AG09309 (cell line): ENCODE measurements at regions not wholly inside any gene's neighbourhood (a gene's known extent, or its start where the extent isn't known, plus 50 kb on each side); places are given as distances from the start of the nearest gene placed in this dataset.

ENCODE experiments used
- DNase-seq: peaks from one replicate; pipeline ENCODE4 v3.0.0-alpha.2; 2010; ENCODE audit warnings: low read depth
- H3K4me3 ChIP-seq: 2 replicates; pipeline ENCODE4 v1.5.1; 2011; ENCODE audit warnings: mild to moderate bottlenecking, low read depth, low read length, moderate library complexity; ENCODE audit not compliant: control insufficient read depth
- TF ChIP-seq, protein P1 (sequence below): IDR thresholded peaks from 2 replicates; pipeline ENCODE4 v1.5.1; 2011; ENCODE audit warnings: mild to moderate bottlenecking, low read depth, low read length, inconsistent platforms; ENCODE audit not compliant: insufficient read depth, control insufficient read depth; ENCODE audit errors: missing control alignments

DNA sequence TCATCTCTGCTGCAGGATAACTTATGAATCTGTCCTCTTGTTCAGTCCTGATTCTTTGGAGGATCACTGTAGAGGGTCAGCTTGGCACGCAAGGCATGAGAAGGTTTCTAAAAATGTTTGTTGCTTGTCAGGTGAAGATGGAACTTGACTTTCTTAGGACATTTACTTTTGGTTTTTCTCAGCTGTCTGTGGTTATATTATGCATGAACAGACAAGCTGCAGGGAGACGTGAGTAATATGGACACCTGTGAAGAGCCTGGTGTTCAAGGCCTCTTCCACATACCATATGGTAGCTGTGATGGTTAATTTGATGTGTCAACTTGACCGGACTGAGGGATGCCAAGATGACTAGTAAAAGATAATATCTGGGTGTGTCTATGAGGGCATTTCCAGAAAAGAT lies 270.2 kb upstream of the CPHXL start:
- H3K4me3 ChIP-seq, result no peak overlapping the region
- DNase-seq, result no peak
- TF ChIP-seq, protein P1, sequence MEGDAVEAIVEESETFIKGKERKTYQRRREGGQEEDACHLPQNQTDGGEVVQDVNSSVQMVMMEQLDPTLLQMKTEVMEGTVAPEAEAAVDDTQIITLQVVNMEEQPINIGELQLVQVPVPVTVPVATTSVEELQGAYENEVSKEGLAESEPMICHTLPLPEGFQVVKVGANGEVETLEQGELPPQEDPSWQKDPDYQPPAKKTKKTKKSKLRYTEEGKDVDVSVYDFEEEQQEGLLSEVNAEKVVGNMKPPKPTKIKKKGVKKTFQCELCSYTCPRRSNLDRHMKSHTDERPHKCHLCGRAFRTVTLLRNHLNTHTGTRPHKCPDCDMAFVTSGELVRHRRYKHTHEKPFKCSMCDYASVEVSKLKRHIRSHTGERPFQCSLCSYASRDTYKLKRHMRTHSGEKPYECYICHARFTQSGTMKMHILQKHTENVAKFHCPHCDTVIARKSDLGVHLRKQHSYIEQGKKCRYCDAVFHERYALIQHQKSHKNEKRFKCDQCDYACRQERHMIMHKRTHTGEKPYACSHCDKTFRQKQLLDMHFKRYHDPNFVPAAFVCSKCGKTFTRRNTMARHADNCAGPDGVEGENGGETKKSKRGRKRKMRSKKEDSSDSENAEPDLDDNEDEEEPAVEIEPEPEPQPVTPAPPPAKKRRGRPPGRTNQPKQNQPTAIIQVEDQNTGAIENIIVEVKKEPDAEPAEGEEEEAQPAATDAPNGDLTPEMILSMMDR, result no peak

DNA sequence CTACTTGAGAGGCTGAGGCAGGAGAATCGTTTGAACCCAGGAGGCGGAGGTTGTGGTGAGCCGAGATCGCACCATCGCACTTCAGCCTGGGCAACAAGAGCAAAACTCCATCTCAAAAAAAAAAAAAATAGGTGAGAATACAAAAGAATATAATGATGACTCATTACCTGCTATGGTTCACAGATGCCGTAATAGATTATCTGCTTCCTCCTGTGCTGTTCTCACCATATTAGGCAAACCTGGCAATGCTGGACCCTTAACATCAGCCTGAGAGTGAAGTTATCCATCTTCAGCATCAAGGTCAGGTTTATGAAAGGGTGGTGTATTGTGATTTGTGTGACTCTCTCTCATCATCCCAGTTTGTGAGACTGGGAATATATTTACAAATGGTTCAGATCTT lies 271.3 kb upstream of the CPHXL start:
- no peak for DNase-seq
- TF ChIP-seq, protein P1, result no peak
- H3K4me3 ChIP-seq, result no peak overlapping the region

DNA sequence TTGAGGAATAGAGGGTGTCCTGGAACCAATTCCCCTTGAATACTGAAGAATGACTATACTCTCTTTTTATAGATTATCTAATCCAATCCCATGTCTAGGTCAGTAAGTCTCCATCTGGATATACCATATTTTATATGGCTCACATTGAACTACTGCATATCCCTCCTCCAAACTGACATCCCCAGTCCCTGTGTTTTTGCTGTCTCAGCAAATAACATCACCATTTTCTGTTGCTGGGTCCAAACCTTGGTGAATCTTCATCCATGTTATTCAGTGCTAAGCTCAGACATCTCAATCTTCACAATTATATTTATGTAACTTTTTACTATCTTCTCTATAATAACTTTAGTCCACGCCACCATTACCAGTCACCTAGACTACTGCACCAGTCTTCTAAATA lies 269.6 kb upstream of the CNTNAP4 start:
- no peak overlapping the region for H3K4me3 ChIP-seq
- no peak for DNase-seq
- TF ChIP-seq, protein P1, result no peak

DNA sequence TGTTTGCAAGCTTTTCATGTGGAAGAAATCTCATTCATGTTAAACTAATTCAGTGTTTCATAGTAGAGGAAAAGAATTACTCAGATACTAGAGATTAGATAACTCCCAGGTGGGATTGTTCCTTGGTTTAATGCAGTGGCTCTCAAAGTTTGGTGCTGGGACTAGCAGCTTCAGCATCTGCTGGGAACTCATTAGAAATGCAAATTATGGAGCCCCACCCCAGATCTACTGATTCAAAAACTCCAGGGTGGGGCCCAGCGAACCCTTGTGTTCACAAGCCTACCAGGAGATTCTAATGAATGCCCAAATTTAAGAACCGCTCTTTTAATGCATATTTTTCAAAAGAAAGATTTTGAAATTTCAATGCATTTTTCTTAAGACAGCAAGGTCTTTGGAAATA lies 253.4 kb upstream of the CNTNAP4 start:
- TF ChIP-seq, protein P1, result no peak
- DNase-seq, result no peak
- H3K4me3 ChIP-seq, result no peak overlapping the region

DNA sequence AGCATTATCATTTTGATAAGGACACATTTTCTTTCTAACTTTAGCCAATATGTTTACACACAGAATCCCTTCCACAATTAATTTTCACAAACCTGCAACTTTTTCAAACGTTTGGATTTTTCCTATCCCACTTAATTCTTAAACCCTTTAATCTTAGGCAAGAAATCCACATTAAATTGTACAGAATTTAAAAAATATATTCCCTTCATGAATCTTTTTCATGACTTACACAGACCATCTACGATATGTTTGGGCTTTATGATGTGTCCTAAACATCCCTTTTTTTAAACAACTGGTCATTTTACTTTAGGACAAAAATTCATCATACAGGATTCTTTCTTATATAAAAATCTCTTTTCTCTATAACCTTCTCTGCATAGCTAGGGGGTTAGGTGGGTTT lies 241.5 kb upstream of the CNTNAP4 start:
- TF ChIP-seq, protein P1, result no peak
- no peak for DNase-seq
- H3K4me3 ChIP-seq, result no peak overlapping the region

DNA sequence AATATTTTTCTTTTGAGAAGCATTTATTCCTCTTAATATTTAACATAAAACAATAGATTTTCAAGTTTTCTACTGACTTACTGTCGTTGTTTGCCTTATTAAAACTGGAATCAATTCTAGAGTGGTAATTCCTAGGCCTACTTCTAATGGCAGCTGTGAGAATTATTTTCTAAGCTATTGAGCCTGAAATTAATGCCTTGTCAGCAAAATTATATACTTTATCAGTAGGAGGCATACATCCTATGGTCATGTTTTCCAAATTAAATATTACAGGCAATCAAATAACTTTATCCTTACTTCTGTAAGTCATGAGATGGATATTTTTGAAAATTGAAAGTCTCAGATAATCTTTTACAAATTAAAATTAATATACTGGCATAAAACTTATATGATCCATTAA lies 239.1 kb upstream of the CNTNAP4 start:
- TF ChIP-seq, protein P1, result no peak

DNA sequence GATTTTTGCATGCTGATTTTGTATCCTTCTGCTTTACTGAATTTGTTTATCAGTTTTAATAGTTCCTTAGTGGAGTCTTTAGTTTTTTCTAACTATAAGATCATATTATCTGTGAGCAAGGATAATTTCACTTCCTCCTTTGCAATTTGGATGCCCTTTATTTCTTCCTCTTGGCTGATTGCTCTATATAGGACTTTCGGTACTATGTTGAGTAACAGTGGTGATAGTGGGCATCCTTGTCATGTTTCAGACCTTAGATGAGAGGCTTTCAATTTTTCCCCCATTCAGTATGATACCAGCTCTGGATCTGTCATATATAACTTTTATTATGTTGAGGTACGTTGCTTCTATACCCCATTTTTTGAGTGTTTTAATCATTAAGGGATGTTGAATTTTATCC lies 224.5 kb upstream of the CNTNAP4 start:
- TF ChIP-seq, protein P1, result no peak
- DNase-seq, result no peak
- H3K4me3 ChIP-seq, result no peak overlapping the region

More for the DNA sequence above, 239.1 kb upstream of the CNTNAP4 start:
- H3K4me3 ChIP-seq, result no peak overlapping the region
- DNase-seq, result no peak
